Loucy (cell line): ENCODE measurements at regions not wholly inside any gene's neighbourhood (a gene's known extent, or its start where the extent isn't known, plus 50 kb on each side); places are given as distances from the start of the nearest gene placed in this dataset.

Experiments used
- H2AFZ ChIP-seq: fragments of 200-600 bp; sonication (generic); 2 replicates; pipeline ENCODE4 v1.6.0; 2016; ENCODE audit warnings: antibody characterized with exemption, mild to moderate bottlenecking, low read length, moderate library complexity
- H3F3A ChIP-seq: fragments of 200-600 bp; 2 replicates; pipeline ENCODE4 v1.6.0; 2016; ENCODE audit warnings: antibody characterized with exemption, low read depth, mild to moderate bottlenecking
- H3K27me3 ChIP-seq: fragments of 200-600 bp; sonication (generic); 2 replicates; pipeline ENCODE4 v1.6.1; 2014; ENCODE audit warnings: low read length, mild to moderate bottlenecking; ENCODE audit not compliant: insufficient read depth, poor library complexity, severe bottlenecking
- H3K36me3 ChIP-seq: fragments of 200-600 bp; sonication (generic); 2 replicates; pipeline ENCODE4 v1.6.1; 2016; ENCODE audit warnings: low read length; ENCODE audit not compliant: insufficient read depth
- H3K4me1 ChIP-seq: fragments of 200-600 bp; sonication (generic); 2 replicates; pipeline ENCODE4 v1.5.1; 2014; ENCODE audit warnings: low read length, mild to moderate bottlenecking; ENCODE audit not compliant: insufficient read depth, poor library complexity, severe bottlenecking
- H3K4me2 ChIP-seq: fragments of 200-600 bp; sonication (generic); 2 replicates; pipeline ENCODE4 v1.6.0; 2014; ENCODE audit warnings: antibody characterized with exemption, low read length, low read depth, mild to moderate bottlenecking; ENCODE audit not compliant: poor library complexity, severe bottlenecking
- H3K4me3 ChIP-seq: fragments of 200-600 bp; sonication (generic); 2 replicates; pipeline ENCODE4 v1.5.1; 2014; ENCODE audit warnings: low read length, mild to moderate bottlenecking, mixed read lengths; ENCODE audit not compliant: poor library complexity, severe bottlenecking
- H3K79me2 ChIP-seq: fragments of 200-600 bp; sonication (generic); 2 replicates; pipeline ENCODE4 v1.6.1; 2014; ENCODE audit warnings: low read length; ENCODE audit not compliant: insufficient read depth
- H3K9ac ChIP-seq: fragments of 200-600 bp; sonication (generic); 2 replicates; pipeline ENCODE4 v1.6.0; 2014; ENCODE audit warnings: mild to moderate bottlenecking, low read depth, low read length, moderate library complexity; ENCODE audit not compliant: poor library complexity, severe bottlenecking
- H3K9me2 ChIP-seq: fragments of 200-600 bp; sonication (generic); replicated peaks from 2 replicates; pipeline ENCODE4 v1.6.1; 2016; ENCODE audit warnings: low read depth, low read length, mixed read lengths
- H3K9me3 ChIP-seq: fragments of 200-600 bp; sonication (generic); 2 replicates; pipeline ENCODE4 v1.6.1; 2014; ENCODE audit warnings: mild to moderate bottlenecking, antibody characterized with exemption, low read length, low read depth; ENCODE audit not compliant: insufficient read depth
- H4K20me1 ChIP-seq: fragments of 200-600 bp; sonication (generic); 2 replicates; pipeline ENCODE4 v1.6.0; 2014; ENCODE audit warnings: antibody characterized with exemption, low read length, mild to moderate bottlenecking; ENCODE audit not compliant: insufficient read depth, poor library complexity, severe bottlenecking
- CTCF ChIP-seq: fragments of 200-600 bp; sonication (generic); conservative IDR thresholded peaks from 2 replicates; pipeline ENCODE4 v1.5.1; 2014; ENCODE audit warnings: mild to moderate bottlenecking, antibody characterized with exemption, low read length
- EZH2phosphoT487 ChIP-seq: fragments of 200-600 bp; IDR thresholded peaks from 2 replicates; pipeline ENCODE4 v1.6.1; 2018; ENCODE audit warnings: antibody characterized with exemption, mild to moderate bottlenecking, moderate library complexity, borderline replicate concordance

GRCh38 chr12:94718114-94718513 lies 67.8 kb upstream of the TMCC3 start:
- Histone ChIP-seq H3F3A (no peaks in the 10 kb centered on the region), H3K4me3 (no peak overlapping the region), H3K27me3 (no peaks in the 10 kb centered on the region), H3K36me3 (no peaks in the 10 kb centered on the region), H3K9ac (no peak overlapping the region), H3K4me1 (no peaks in the 10 kb centered on the region), H2AFZ (peak overlapping the region; percentile 27), H3K4me2 (no peak overlapping the region), H3K9me2 (no peaks in the 10 kb centered on the region), H4K20me1 (no peaks in the 10 kb centered on the region), H3K79me2 (no peaks in the 10 kb centered on the region), H3K9me3 (no peaks in the 10 kb centered on the region)
- no peak for TF ChIP-seq CTCF
- TF ChIP-seq EZH2phosphoT487: no peak

DNA sequence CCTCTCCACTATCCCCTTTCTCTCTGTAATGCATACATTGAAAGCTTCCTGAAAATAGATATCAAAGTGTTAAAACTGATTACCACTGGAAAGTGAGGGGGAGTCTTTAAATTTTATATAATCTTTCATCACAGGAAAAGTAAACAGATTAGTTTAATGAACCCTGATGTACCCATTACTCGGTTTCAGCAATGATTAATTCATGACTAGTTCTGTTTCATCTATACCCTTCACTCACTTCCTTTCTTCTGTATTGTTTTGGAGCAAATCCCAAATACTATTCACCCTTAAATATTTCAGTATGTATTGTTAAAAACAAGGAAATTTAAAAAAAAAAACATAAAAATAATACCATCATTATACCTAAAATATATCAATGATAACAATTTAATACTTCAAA lies 67.3 kb upstream of the TMCC3 start:
- H3K4me3 ChIP-seq: no peak overlapping the region
- no peak overlapping the region for H3K9ac ChIP-seq
- no peaks in the 10 kb centered on the region for H3K27me3 ChIP-seq
- no peaks in the 10 kb centered on the region for H3K79me2 ChIP-seq
- H3K9me2 ChIP-seq: no peaks in the 10 kb centered on the region
- no peaks in the 10 kb centered on the region for H3K36me3 ChIP-seq
- H3K4me1 ChIP-seq: no peaks in the 10 kb centered on the region
- H3K9me3 ChIP-seq: no peaks in the 10 kb centered on the region
- TF ChIP-seq CTCF (no peak), EZH2phosphoT487 (no peak)
- no peaks in the 10 kb centered on the region for H3F3A ChIP-seq
- no peak overlapping the region; the same call in 1 of the 2 replicates for H2AFZ ChIP-seq
- H4K20me1 ChIP-seq: no peaks in the 10 kb centered on the region
- no peak overlapping the region for H3K4me2 ChIP-seq

DNA sequence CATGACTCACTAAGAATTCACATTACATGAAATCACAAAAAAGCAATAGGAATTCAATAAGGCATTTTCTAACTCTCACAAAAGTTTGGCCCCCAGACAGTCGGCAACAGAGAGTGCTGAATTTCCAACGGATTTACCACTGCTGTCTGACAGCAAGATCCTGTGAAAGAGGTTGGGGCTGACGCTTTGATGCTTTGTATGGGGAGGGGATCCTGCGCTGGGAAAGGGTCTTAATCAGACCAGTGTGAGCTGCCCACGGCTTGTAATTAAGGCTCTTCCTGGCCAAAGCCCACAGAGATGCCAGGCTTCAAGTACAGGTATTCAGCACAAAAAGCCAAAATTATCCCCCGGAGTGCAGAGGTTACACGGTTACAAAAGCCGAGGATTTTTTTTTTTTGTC lies 66.8 kb upstream of the TMCC3 start:
- H3K4me1 ChIP-seq: no peaks in the 10 kb centered on the region
- H3K9ac ChIP-seq: no peak overlapping the region
- H3K79me2 ChIP-seq: no peaks in the 10 kb centered on the region
- H2AFZ ChIP-seq: no peak overlapping the region
- no peaks in the 10 kb centered on the region for H3K9me3 ChIP-seq
- H3K9me2 ChIP-seq: no peaks in the 10 kb centered on the region
- no peak overlapping the region for H3K4me3 ChIP-seq
- no peaks in the 10 kb centered on the region for H4K20me1 ChIP-seq
- no peak overlapping the region for H3K4me2 ChIP-seq
- TF ChIP-seq CTCF: no peak
- TF ChIP-seq EZH2phosphoT487: no peak
- no peaks in the 10 kb centered on the region for H3F3A ChIP-seq
- no peaks in the 10 kb centered on the region for H3K36me3 ChIP-seq
- H3K27me3 ChIP-seq: no peaks in the 10 kb centered on the region
